Left colon (tissue), 2 donors: ENCODE measurements at regions not wholly inside any gene's neighbourhood (a gene's known extent, or its start where the extent isn't known, plus 50 kb on each side); places are given as distances from the start of the nearest gene placed in this dataset.

Experiments
- ATAC-seq: fragments of 200-7000 bp; cut with Tn5 transposase; one replicate; pipeline ENCODE4 v1.9.1; 2020; ENCODE audit warnings: mild to moderate bottlenecking, moderate library complexity
- DNase-seq, 2 donors: peaks; one replicate each; pipeline ENCODE4 v3.0.0-alpha.2; 2020
- intact Hi-C, 2 donors: fragments of 100-400 bp; cut with DNase I in 1 of 2; cut with micrococcal nuclease in 1 of 2; formaldehyde crosslinking; loops; one replicate each; pipeline versions ENCODE4 v1.11.2 to v1.14.0; 2022; cut with DNase I, micrococcal nuclease
- donor health status: DM: no; HTN: no; CAD: no.
- donor health status: DM: yes; HTN: yes; CAD: no.

GRCh38 chr21:28226563-28226962, 766.1 kb downstream of the LTN1 start:
- DNase-seq, result no peak
- intact Hi-C loops, result no loop called here
- no peak for ATAC-seq

- no peak for DNase-seq
- no peak for ATAC-seq
- intact Hi-C loops, result no loop called here
Measured at GRCh38 chr21:28224191-28224726, 768.4 kb downstream of the LTN1 start.

- intact Hi-C loops, result no loop called here
- DNase-seq (no peak), ATAC-seq (no peak)
Measured at GRCh38 chr21:28221984-28222383, 770.7 kb downstream of the LTN1 start.

- intact Hi-C loops, result no loop called here
- DNase-seq (no peak), ATAC-seq (no peak)
Measured at GRCh38 chr21:28220680-28221079, 772.0 kb downstream of the LTN1 start.

- DNase-seq, result no peak
- intact Hi-C loops, result no loop called here
- ATAC-seq, result no peak
Measured at GRCh38 chr21:28216976-28217523, 775.6 kb downstream of the LTN1 start.

- intact Hi-C loops, result no loop called here
- no peak for ATAC-seq
- no peak for DNase-seq
Measured at GRCh38 chr21:28215214-28215954, 777.3 kb downstream of the LTN1 start.

- ATAC-seq (no peak), DNase-seq (no peak)
- intact Hi-C loops, result no loop called here
Measured at GRCh38 chr21:28214786-28215185, 777.9 kb downstream of the LTN1 start.

GRCh38 chr21:28213261-28213660, 779.4 kb downstream of the LTN1 start:
- intact Hi-C loops, result no loop called here
- no peak for DNase-seq
- ATAC-seq, result no peak

GRCh38 chr21:28212061-28212460, 780.6 kb downstream of the LTN1 start:
- DNase-seq, result no peak
- intact Hi-C loops, result no loop called here
- no peak for ATAC-seq

- ATAC-seq (no peak), DNase-seq (no peak)
- intact Hi-C loops, result no loop called here
Measured at GRCh38 chr21:28207436-28208173, 785.1 kb downstream of the LTN1 start.

- DNase-seq (no peak), ATAC-seq (no peak)
- intact Hi-C loops, result no loop called here
Measured at GRCh38 chr21:28200726-28201125, 792.0 kb downstream of the LTN1 start.

GRCh38 chr21:28196981-28197380, 795.7 kb downstream of the LTN1 start:
- no peak for ATAC-seq
- intact Hi-C loops, result no loop called here
- DNase-seq, result no peak

GRCh38 chr21:28193189-28193588, 799.5 kb downstream of the LTN1 start:
- intact Hi-C loops, result no loop called here
- ATAC-seq (no peak), DNase-seq (no peak)

- ATAC-seq, result no peak
- intact Hi-C loops, result no loop called here
- DNase-seq, result no peak
Measured at GRCh38 chr21:28186604-28187003, 806.1 kb downstream of the LTN1 start.

- no peak for ATAC-seq
- intact Hi-C loops, result no loop called here
Measured at GRCh38 chr21:28181730-28182129, 810.9 kb downstream of the LTN1 start.

GRCh38 chr21:28179136-28179535, 813.5 kb downstream of the LTN1 start:
- intact Hi-C loops, result no loop called here
- DNase-seq (no peak), ATAC-seq (no peak)

More at GRCh38 chr21:28181730-28182129, 810.9 kb downstream of the LTN1 start:
- DNase-seq, result no peak

GRCh38 chr21:28177124-28177523, 815.6 kb downstream of the LTN1 start:
- ATAC-seq (no peak), DNase-seq (no peak)
- intact Hi-C loops, result no loop called here

- no peak for DNase-seq
- intact Hi-C loops, result no loop called here
- no peak for ATAC-seq
Measured at GRCh38 chr21:28174701-28175100, 818.0 kb downstream of the LTN1 start.

GRCh38 chr21:28174006-28174405, 818.7 kb downstream of the LTN1 start:
- no peak for ATAC-seq
- intact Hi-C loops, result no loop called here
- DNase-seq, result no peak

- intact Hi-C loops, result no loop called here
- ATAC-seq (no peak), DNase-seq (no peak)
Measured at GRCh38 chr21:28172376-28172775, 820.3 kb downstream of the LTN1 start.
